ENCODE measurements at regions not wholly inside any gene's neighbourhood (a gene's known extent, or its start where the extent isn't known, plus 50 kb on each side); places are given as distances from the start of the nearest gene placed in this dataset.

DNA sequence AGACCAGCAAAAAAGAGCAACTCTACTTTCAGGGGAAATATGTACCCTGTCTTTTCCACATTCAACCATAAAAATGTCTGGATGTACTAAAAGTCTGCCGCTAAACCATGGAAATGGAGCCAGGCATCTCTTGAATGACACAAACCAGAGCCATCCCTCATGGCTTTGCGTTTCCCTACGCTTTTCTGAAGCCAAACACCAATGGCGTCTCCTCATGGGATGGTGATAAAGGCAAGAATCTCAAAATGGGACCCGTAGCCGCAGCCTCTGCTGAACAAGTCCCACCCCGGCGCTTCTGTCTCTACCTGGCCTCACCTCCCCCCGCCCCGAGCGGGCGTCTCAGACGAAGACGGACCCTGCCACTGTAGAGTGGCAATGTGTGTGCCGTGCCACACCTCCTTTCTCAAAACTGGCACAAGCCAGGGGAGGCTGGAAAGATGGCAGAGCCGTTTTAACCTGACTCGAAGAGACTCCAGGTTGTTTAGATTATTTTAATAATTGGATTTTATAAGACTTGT, 80.3 kb upstream of the AFDN start:
- Histone ChIP-seq H3K9me3 (ENCODE audit: low read length) (no peaks in the 10 kb centered on the region), H3K4me3 (ENCODE audit: low read length) (no peak overlapping the region), H3K9ac (ENCODE audit: low read length) (no peak overlapping the region), H3K36me3 (ENCODE audit: insufficient read depth, low read length) (no peaks in the 10 kb centered on the region), H3K4me2 (ENCODE audit: low read length) (no peak overlapping the region), H3K9me2 (ENCODE audit: insufficient read depth, low read length) (no peaks in the 10 kb centered on the region), H3K27me3 (ENCODE audit: insufficient read depth, low read depth, low read length) (no peaks in the 10 kb centered on the region), H4K20me1 (ENCODE audit: insufficient read depth) (no peaks in the 10 kb centered on the region), H3F3A (ENCODE audit: insufficient read depth, low read length, poor library complexity, severe bottlenecking) (no peaks in the 10 kb centered on the region), H2AFZ (ENCODE audit: low read depth, low read length) (no peak overlapping the region), H3K79me2 (replicated peaks; ENCODE audit: insufficient read depth, low read length) (no peaks in the 10 kb centered on the region), H3K27ac (ENCODE audit: low read length) (no peak overlapping the region)
- no peak for TF ChIP-seq TAF1 (IDR thresholded peaks at IDR 0.05; ENCODE audit: low read depth)
- no peak for TF ChIP-seq EP300 (conservative IDR thresholded peaks at IDR 0.05; ENCODE audit: poor library complexity, severe bottlenecking)
- TF ChIP-seq, protein P1, sequence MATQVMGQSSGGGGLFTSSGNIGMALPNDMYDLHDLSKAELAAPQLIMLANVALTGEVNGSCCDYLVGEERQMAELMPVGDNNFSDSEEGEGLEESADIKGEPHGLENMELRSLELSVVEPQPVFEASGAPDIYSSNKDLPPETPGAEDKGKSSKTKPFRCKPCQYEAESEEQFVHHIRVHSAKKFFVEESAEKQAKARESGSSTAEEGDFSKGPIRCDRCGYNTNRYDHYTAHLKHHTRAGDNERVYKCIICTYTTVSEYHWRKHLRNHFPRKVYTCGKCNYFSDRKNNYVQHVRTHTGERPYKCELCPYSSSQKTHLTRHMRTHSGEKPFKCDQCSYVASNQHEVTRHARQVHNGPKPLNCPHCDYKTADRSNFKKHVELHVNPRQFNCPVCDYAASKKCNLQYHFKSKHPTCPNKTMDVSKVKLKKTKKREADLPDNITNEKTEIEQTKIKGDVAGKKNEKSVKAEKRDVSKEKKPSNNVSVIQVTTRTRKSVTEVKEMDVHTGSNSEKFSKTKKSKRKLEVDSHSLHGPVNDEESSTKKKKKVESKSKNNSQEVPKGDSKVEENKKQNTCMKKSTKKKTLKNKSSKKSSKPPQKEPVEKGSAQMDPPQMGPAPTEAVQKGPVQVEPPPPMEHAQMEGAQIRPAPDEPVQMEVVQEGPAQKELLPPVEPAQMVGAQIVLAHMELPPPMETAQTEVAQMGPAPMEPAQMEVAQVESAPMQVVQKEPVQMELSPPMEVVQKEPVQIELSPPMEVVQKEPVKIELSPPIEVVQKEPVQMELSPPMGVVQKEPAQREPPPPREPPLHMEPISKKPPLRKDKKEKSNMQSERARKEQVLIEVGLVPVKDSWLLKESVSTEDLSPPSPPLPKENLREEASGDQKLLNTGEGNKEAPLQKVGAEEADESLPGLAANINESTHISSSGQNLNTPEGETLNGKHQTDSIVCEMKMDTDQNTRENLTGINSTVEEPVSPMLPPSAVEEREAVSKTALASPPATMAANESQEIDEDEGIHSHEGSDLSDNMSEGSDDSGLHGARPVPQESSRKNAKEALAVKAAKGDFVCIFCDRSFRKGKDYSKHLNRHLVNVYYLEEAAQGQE (IDR thresholded peaks at IDR 0.05; ENCODE audit: borderline replicate concordance): no peak
- TF ChIP-seq MXI1 (conservative IDR thresholded peaks at IDR 0.05; ENCODE audit: poor library complexity, severe bottlenecking): no peak
- TF ChIP-seq POLR2AphosphoS5 (IDR thresholded peaks at IDR 0.05): no peak
- TF ChIP-seq CTCF (IDR thresholded peaks at IDR 0.05; ENCODE audit: poor library complexity, severe bottlenecking): no peak
- TF ChIP-seq SMC3 (conservative IDR thresholded peaks at IDR 0.05; ENCODE audit: poor library complexity): no peak
- no peak for TF ChIP-seq RAD21 (conservative IDR thresholded peaks at IDR 0.05)
- TF ChIP-seq EZH2 (IDR thresholded peaks at IDR 0.05; ENCODE audit: borderline replicate concordance, insufficient read depth, low read length, poor library complexity, severe bottlenecking): no peak

GRCh38 chr6:167746975-167747374, 79.7 kb upstream of the AFDN start:
- Histone ChIP-seq H3K27ac (ENCODE audit: low read length) (no peak overlapping the region), H3K9ac (ENCODE audit: low read length) (no peak overlapping the region), H3K27me3 (ENCODE audit: insufficient read depth, low read depth, low read length) (no peaks in the 10 kb centered on the region), H3K79me2 (replicated peaks; ENCODE audit: insufficient read depth, low read length) (no peaks in the 10 kb centered on the region), H3F3A (ENCODE audit: insufficient read depth, low read length, poor library complexity, severe bottlenecking) (no peaks in the 10 kb centered on the region), H3K9me3 (ENCODE audit: low read length) (no peaks in the 10 kb centered on the region), H2AFZ (ENCODE audit: low read depth, low read length) (no peak overlapping the region), H3K4me2 (ENCODE audit: low read length) (no peak overlapping the region), H4K20me1 (ENCODE audit: insufficient read depth) (no peaks in the 10 kb centered on the region), H3K4me3 (ENCODE audit: low read length) (no peak overlapping the region), H3K9me2 (ENCODE audit: insufficient read depth, low read length) (no peaks in the 10 kb centered on the region), H3K36me3 (ENCODE audit: insufficient read depth, low read length) (no peaks in the 10 kb centered on the region)
- TF ChIP-seq CTCF (IDR thresholded peaks at IDR 0.05; ENCODE audit: poor library complexity, severe bottlenecking): no peak
- no peak for TF ChIP-seq TAF1 (IDR thresholded peaks at IDR 0.05; ENCODE audit: low read depth)
- no peak for TF ChIP-seq EZH2 (IDR thresholded peaks at IDR 0.05; ENCODE audit: borderline replicate concordance, insufficient read depth, low read length, poor library complexity, severe bottlenecking)
- TF ChIP-seq MXI1 (conservative IDR thresholded peaks at IDR 0.05; ENCODE audit: poor library complexity, severe bottlenecking): no peak
- no peak for TF ChIP-seq SMC3 (conservative IDR thresholded peaks at IDR 0.05; ENCODE audit: poor library complexity)
- TF ChIP-seq, protein P1 (IDR thresholded peaks at IDR 0.05; ENCODE audit: borderline replicate concordance): no peak
- TF ChIP-seq RAD21 (conservative IDR thresholded peaks at IDR 0.05): no peak
- no peak for TF ChIP-seq EP300 (conservative IDR thresholded peaks at IDR 0.05; ENCODE audit: poor library complexity, severe bottlenecking)
- no peak for TF ChIP-seq POLR2AphosphoS5 (IDR thresholded peaks at IDR 0.05)
